Retinal pigment epithelial cell (primary cell): ENCODE measurements at regions not wholly inside any gene's neighbourhood (a gene's known extent, or its start where the extent isn't known, plus 50 kb on each side); places are given as distances from the start of the nearest gene placed in this dataset.

Experiments
- DNase-seq: peaks from one replicate; pipeline ENCODE4 v3.0.0-alpha.2; 2010; ENCODE audit warnings: low read depth
- H3K4me3 ChIP-seq: 2 replicates; pipeline ENCODE4 v1.5.1; 2011; ENCODE audit warnings: mild to moderate bottlenecking, low read length, control low read depth, moderate library complexity
- TF ChIP-seq, protein P1 (sequence below): conservative IDR thresholded peaks from 2 replicates; pipeline ENCODE4 v1.5.1; 2011; ENCODE audit warnings: low read depth, low read length, control low read depth, inconsistent platforms

DNA sequence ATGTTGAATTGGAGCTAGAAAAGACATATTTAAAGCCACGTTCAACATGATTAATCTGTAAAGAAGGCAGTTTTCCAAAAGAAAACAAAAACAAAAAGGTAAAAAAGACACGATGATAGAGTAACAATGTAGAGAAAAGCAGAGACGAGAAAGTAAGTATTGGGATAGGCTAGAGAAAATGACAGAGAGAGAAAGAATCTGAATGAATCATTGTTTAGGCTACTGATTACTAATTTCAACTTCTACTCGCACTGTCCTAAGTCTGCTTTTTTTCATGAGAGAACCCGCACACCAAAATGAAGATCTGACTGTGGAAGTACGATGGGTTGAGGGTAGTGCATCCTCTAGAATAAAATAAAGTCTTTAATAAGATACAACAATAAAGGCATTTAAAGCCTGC is 1599.2 kb upstream of the TMEFF2 start:
- no peak for DNase-seq
- no peak overlapping the region for H3K4me3 ChIP-seq
- TF ChIP-seq, protein P1, sequence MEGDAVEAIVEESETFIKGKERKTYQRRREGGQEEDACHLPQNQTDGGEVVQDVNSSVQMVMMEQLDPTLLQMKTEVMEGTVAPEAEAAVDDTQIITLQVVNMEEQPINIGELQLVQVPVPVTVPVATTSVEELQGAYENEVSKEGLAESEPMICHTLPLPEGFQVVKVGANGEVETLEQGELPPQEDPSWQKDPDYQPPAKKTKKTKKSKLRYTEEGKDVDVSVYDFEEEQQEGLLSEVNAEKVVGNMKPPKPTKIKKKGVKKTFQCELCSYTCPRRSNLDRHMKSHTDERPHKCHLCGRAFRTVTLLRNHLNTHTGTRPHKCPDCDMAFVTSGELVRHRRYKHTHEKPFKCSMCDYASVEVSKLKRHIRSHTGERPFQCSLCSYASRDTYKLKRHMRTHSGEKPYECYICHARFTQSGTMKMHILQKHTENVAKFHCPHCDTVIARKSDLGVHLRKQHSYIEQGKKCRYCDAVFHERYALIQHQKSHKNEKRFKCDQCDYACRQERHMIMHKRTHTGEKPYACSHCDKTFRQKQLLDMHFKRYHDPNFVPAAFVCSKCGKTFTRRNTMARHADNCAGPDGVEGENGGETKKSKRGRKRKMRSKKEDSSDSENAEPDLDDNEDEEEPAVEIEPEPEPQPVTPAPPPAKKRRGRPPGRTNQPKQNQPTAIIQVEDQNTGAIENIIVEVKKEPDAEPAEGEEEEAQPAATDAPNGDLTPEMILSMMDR: no peak

DNA sequence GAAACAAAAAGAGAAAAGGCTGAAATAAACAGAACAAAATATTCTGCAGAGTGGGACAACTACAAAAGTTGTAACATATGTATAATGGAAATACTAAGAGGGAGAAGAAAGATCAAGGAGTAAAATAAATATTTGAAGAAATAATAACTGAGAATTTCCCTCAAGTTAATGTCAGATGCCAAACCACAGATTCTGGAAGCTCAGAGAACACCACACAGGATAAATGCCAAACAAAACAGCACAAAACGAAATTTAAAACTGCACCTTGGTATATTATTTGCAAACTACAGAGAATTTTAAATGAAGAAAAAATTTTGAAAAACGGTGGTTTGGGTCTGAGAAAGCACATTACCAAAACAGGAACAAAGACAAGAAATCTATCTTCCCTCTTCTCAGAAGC is 1588.9 kb upstream of the TMEFF2 start:
- H3K4me3 ChIP-seq: no peak overlapping the region
- no peak for DNase-seq
- TF ChIP-seq, protein P1: no peak

DNA sequence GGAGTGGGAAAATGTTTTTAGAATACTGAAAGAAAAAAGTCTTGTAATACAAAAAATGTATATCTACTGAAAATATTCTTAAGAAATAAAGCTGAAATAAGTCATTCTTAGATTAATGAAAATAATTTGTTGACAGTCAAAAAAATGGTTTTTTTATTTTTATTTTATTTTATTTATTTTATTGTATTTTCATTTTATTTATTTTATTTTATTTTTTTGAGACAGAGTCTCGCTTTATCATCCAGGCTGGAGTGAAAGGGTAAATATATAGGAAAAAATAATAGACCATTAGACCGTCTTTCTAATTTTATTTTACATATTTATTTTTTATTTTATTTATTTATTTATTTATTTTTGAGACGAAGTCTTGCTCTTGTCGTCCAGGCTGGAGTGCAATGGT is 1583.6 kb upstream of the TMEFF2 start:
- TF ChIP-seq, protein P1: no peak
- no peak overlapping the region for H3K4me3 ChIP-seq
- DNase-seq: no peak

DNA sequence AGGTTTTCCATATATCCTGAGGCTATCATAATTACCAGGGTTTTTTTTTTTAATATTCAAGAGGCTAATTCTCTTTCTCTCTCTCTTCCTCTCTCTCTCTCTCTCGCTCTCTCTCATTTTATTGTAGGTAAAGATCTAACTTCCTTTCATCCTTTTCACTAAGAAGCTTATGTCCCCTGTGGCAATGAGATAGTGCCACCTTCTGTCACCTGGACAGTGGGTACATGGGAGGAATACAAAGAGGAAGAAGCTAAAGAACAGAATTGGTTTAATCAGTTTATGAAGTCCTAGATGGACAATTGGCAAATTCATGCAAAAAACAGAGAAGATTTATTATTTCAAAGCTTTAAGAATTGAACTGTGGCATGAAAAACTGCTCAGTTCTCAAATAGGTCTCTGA is 1582.3 kb upstream of the TMEFF2 start:
- no peak for DNase-seq
- TF ChIP-seq, protein P1: no peak
- H3K4me3 ChIP-seq: no peak overlapping the region

DNA sequence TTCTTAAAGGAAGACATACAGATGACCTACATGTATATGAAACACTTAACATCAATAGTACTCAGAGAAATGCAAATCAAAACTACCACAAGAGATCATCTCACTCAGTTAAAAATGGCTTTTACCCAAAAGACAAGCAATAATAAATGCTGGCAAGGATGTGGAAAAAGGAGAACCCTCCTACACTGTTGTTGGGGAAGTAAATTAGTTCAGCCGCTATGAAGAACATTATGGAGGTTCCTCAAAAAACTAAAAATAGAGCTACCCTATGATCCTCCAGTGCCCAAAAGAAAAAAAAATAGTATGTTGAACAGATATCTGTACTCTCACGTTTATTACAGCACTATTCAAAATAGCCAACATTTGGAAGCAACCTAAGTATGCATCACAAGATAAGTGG is 1579.4 kb upstream of the TMEFF2 start:
- no peak overlapping the region for H3K4me3 ChIP-seq
- TF ChIP-seq, protein P1: no peak
- no peak for DNase-seq

DNA sequence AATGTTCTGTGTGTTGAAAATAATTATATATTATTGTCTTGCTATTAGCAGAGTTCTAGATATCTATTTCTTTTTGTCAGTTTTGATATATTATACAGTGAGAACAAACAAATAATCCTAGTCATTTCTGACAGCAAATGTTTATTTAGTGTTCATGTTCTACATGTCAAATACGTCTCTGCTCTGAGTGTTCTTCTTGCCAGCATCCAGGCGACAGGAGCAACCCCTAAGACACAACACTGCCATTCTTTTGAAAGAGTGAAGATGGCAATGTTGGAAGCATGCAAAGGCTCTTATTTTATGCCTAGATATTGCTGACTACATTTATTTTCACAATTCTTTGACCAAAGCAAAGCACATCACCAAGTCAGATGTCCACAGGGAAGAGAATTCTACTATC is 1556.6 kb upstream of the TMEFF2 start:
- H3K4me3 ChIP-seq: no peak overlapping the region
- TF ChIP-seq, protein P1: no peak
- DNase-seq: no peak

DNA sequence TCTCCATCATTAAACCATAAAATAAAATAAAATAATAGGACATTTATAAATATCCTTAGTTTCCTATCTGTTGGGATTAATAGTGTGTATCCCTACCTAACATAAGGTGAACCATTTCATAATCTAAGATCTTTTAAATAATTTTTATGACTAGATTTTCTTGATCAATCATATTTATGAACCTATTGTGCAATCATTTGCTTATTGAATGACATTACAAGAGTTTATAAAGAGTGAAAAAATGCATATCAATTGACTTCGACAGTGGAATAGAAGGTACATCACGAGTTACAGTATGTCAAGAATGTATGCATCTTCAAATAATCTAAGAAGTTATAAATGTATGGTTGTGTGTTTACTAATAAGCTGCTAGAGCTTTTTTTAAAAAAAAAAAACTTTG is 1554.8 kb upstream of the TMEFF2 start:
- H3K4me3 ChIP-seq: no peak overlapping the region
- DNase-seq: no peak
- TF ChIP-seq, protein P1: no peak
